ENCODE measurements at regions not wholly inside any gene's neighbourhood (a gene's known extent, or its start where the extent isn't known, plus 50 kb on each side); places are given as distances from the start of the nearest gene placed in this dataset.

GRCh38 chr10:110426294-110427181 lies 71.2 kb upstream of the DUSP5 start:
- no peak for TF ChIP-seq POLR2A (IDR thresholded peaks at IDR 0.05)
- TF ChIP-seq CTCF (IDR thresholded peaks at IDR 0.05): no peak

GRCh38 chr10:110429301-110429700 lies 68.4 kb upstream of the DUSP5 start:
- intact Hi-C loops (cut with DNase I; ENCODE audit: low total_unique reads): no loop called here
- WGBS, 2 donors: 69 to 100% methylated on average over 2 of the region's 2 CpGs
- H3K9me3 ChIP-seq: no peaks in the 10 kb centered on the region
- H3K27ac ChIP-seq: no peak overlapping the region
- no peak overlapping the region for H3K4me3 ChIP-seq
- DNase-seq: no peak
- H3K4me1 ChIP-seq: no peaks in the 10 kb centered on the region
- no peaks in the 10 kb centered on the region for H3K36me3 ChIP-seq (ENCODE audit: low read depth, missing control alignments)
- TF ChIP-seq POLR2A (IDR thresholded peaks at IDR 0.05) (no peak), CTCF (IDR thresholded peaks at IDR 0.05) (no peak)
- H3K27me3 ChIP-seq: no peaks in the 10 kb centered on the region

More at GRCh38 chr10:110426294-110427181, 71.2 kb upstream of the DUSP5 start:
- peak overlapping the region; percentile 79 to 85 for H3K27ac ChIP-seq
- peak; percentile 57 for DNase-seq
- H3K9me3 ChIP-seq: no peaks in the 10 kb centered on the region
- no peak overlapping the region for H3K4me3 ChIP-seq
- intact Hi-C loops (cut with DNase I; ENCODE audit: low total_unique reads): no loop called here
- no peaks in the 10 kb centered on the region for H3K36me3 ChIP-seq (ENCODE audit: low read depth, missing control alignments)
- H3K27me3 ChIP-seq: no peaks in the 10 kb centered on the region
- WGBS, 2 donors: 47 to 52% methylated on average over 14 of the region's 14 CpGs
- no peaks in the 10 kb centered on the region for H3K4me1 ChIP-seq

- H3K9me3 ChIP-seq: no peaks in the 10 kb centered on the region
- no peaks in the 10 kb centered on the region for H3K27me3 ChIP-seq
- WGBS, 2 donors: 88 to 92% methylated on average over 11 to 13 of the region's 13 CpGs
- H3K4me1 ChIP-seq: no peaks in the 10 kb centered on the region
- no peak overlapping the region for H3K27ac ChIP-seq
- TF ChIP-seq POLR2A (IDR thresholded peaks at IDR 0.05): no peak
- TF ChIP-seq CTCF (IDR thresholded peaks at IDR 0.05): no peak
- no peak for DNase-seq
- no peaks in the 10 kb centered on the region for H3K36me3 ChIP-seq (ENCODE audit: low read depth, missing control alignments)
- intact Hi-C loops (cut with DNase I; ENCODE audit: low total_unique reads): no loop called here
- no peak overlapping the region for H3K4me3 ChIP-seq
Measured at GRCh38 chr10:110430340-110431273, 67.1 kb upstream of the DUSP5 start.

- Histone ChIP-seq H3K27ac (no peak overlapping the region), H3K4me1 (no peaks in the 10 kb centered on the region), H3K4me3 (no peak overlapping the region), H3K36me3 (ENCODE audit: low read depth, missing control alignments) (no peaks in the 10 kb centered on the region), H3K27me3 (no peaks in the 10 kb centered on the region), H3K9me3 (no peaks in the 10 kb centered on the region)
- 90 to 91% methylated on average over 7 of the region's 7 CpGs for WGBS, 2 donors
- TF ChIP-seq POLR2A (IDR thresholded peaks at IDR 0.05) (no peak), CTCF (IDR thresholded peaks at IDR 0.05) (no peak)
- intact Hi-C loops (cut with DNase I; ENCODE audit: low total_unique reads): no loop called here
- no peak for DNase-seq
Measured at GRCh38 chr10:110431659-110432058, 66.0 kb upstream of the DUSP5 start.
